ENCODE measurements at regions not wholly inside any gene's neighbourhood (a gene's known extent, or its start where the extent isn't known, plus 50 kb on each side); places are given as distances from the start of the nearest gene placed in this dataset.

DNA sequence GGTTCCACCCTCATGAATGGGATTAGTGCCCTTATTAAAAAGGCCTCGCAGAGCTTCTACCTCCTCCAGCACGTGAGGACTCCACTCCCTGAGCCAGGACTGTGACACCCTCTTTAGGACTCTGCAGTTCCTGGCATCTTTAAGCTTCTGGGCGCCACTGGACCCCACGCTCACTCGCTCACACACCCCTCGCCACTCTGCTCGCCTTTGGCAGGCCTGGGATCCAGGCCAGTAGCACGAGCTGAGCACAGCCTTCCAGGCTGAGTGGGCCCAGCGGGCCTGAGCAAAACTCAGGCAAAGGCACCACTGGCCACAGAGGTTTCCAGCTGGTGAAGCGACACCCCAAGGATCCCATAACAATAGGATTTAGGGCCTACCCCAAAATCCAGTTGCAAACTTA lies 107.9 kb upstream of the GPC1 start:
- DNase-seq (ENCODE audit: low spot score), result no peak
- TF ChIP-seq, protein P1, sequence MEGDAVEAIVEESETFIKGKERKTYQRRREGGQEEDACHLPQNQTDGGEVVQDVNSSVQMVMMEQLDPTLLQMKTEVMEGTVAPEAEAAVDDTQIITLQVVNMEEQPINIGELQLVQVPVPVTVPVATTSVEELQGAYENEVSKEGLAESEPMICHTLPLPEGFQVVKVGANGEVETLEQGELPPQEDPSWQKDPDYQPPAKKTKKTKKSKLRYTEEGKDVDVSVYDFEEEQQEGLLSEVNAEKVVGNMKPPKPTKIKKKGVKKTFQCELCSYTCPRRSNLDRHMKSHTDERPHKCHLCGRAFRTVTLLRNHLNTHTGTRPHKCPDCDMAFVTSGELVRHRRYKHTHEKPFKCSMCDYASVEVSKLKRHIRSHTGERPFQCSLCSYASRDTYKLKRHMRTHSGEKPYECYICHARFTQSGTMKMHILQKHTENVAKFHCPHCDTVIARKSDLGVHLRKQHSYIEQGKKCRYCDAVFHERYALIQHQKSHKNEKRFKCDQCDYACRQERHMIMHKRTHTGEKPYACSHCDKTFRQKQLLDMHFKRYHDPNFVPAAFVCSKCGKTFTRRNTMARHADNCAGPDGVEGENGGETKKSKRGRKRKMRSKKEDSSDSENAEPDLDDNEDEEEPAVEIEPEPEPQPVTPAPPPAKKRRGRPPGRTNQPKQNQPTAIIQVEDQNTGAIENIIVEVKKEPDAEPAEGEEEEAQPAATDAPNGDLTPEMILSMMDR (IDR thresholded peaks at IDR 0.05), result no peak
- H3K27ac ChIP-seq, result no peak overlapping the region
- no peak overlapping the region for H3K4me3 ChIP-seq
- peaks cover 0 to 4% of the 10 kb centered on the region in 2 donors for H3K9me3 ChIP-seq
- peaks cover 0 to 6% of the 10 kb centered on the region in 2 donors for H3K4me1 ChIP-seq
- no peaks in the 10 kb centered on the region for H3K36me3 ChIP-seq
- H3K27me3 ChIP-seq, result no peaks in the 10 kb centered on the region

DNA sequence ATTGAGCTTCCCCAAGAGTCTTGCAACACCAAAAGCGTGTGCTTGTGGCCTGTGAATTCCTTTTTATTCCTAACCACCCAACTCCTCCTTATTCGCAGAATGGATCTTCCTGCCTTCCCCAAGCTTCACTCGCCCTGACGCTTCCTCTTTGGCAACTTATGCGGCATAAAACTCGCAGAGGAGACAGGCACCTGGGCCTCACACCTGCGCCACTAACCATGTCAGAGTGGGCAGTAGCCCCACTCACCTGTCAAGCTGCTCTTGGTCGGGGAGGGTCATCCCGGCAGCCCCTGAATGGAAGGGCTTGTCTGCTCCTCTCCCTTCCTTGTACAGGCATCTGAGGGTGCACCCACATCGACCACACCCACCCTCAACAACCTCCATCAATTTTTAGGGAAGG lies 106.9 kb upstream of the GPC1 start:
- H3K27ac ChIP-seq, result no peak overlapping the region
- H3K27me3 ChIP-seq, result no peaks in the 10 kb centered on the region
- H3K4me1 ChIP-seq, result peaks cover 0 to 6% of the 10 kb centered on the region in 2 donors
- peaks cover 0 to 4% of the 10 kb centered on the region in 2 donors for H3K9me3 ChIP-seq
- TF ChIP-seq, protein P1 (IDR thresholded peaks at IDR 0.05), result no peak
- no peak overlapping the region for H3K4me3 ChIP-seq
- no peak for DNase-seq (ENCODE audit: low spot score)
- H3K36me3 ChIP-seq, result no peaks in the 10 kb centered on the region

DNA sequence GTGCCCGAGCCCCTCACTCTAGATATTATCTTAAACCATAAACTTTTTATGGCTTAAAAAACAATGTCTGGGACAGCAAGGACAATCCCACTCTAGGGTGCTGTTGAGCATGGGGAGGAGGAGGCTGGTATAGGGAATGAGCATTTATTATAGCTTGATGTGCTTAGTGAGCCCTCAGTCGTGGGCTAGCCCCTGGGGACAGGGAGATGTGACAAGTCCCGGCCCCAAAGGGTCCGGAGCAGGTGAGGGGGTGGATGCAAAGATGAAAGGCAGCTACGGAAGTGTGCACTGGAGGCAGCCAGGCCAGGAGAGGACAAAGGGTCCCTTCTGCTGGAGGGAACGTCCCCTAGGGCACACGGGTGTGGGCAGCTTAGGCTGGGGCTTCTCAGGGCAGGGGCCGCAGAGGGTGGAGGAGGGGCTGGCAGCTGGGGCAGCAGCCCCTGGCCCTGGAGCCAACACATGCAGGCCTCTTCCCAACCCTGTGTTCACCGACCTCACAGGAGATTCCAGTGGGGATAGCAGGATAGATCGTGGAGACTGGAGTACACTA lies 106.3 kb upstream of the GPC1 start:
- no peak for DNase-seq (ENCODE audit: low spot score)
- TF ChIP-seq, protein P1 (IDR thresholded peaks at IDR 0.05), result no peak

DNA sequence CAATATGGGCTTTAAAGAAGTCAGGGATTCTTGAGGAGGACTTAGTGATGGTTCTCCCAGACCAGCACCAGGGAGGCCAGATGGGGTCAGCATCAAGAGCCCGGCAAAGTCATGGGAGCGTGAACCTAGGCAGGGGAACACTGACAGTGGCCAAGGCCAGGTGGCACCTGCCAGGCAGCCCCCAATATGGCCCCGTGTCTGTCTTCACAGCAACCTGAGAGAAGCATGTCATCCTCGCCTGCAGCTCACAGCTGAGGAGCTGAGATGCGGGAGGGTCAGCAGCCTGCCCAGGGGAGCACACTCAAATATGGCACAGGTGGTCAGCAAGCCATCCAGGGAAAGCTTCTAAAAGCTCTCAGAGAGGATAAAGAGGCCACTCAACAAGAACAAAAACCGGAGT lies 105.7 kb upstream of the GPC1 start:
- TF ChIP-seq, protein P1 (IDR thresholded peaks at IDR 0.05), result no peak
- no peak overlapping the region for H3K27ac ChIP-seq
- DNase-seq (ENCODE audit: low spot score), result no peak
- no peak overlapping the region for H3K4me3 ChIP-seq
- no peaks in the 10 kb centered on the region for H3K36me3 ChIP-seq
- peaks cover 0 to 6% of the 10 kb centered on the region in 2 donors for H3K4me1 ChIP-seq
- H3K9me3 ChIP-seq, result peaks cover 0 to 4% of the 10 kb centered on the region in 2 donors
- H3K27me3 ChIP-seq, result no peaks in the 10 kb centered on the region

More for the DNA sequence above, 106.3 kb upstream of the GPC1 start:
- Histone ChIP-seq H3K27ac (no peak overlapping the region), H3K4me3 (no peak overlapping the region), H3K36me3 (no peaks in the 10 kb centered on the region), H3K4me1 (peaks cover 0 to 6% of the 10 kb centered on the region in 2 donors), H3K27me3 (no peaks in the 10 kb centered on the region), H3K9me3 (peaks cover 0 to 4% of the 10 kb centered on the region in 2 donors)

DNA sequence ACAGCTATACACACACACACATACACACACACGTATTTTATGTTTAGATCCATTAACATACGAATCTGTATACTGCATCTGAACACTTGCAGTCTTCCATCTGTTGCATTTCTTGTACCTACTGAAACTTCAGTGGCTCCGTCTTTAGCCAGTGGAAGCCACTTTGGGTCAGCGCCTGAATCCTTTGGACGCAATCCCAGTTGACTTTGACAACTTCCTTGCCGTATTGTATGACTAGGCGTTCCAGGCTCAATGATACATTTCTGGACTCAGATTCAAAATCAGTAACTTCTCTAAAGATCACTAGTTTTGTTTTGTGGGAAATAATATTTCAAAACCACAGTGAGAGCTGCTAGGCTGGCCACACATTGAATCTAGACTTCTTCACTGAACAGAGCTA lies 101.5 kb upstream of the GPC1 start:
- peaks cover 0 to 4% of the 10 kb centered on the region in 2 donors for H3K9me3 ChIP-seq
- no peaks in the 10 kb centered on the region for H3K36me3 ChIP-seq
- no peaks in the 10 kb centered on the region for H3K27me3 ChIP-seq
- H3K27ac ChIP-seq, result no peak overlapping the region
- TF ChIP-seq, protein P1 (IDR thresholded peaks at IDR 0.05), result no peak
- no peak overlapping the region for H3K4me3 ChIP-seq
- H3K4me1 ChIP-seq, result no peaks in the 10 kb centered on the region
- DNase-seq (ENCODE audit: low spot score), result no peak

DNA sequence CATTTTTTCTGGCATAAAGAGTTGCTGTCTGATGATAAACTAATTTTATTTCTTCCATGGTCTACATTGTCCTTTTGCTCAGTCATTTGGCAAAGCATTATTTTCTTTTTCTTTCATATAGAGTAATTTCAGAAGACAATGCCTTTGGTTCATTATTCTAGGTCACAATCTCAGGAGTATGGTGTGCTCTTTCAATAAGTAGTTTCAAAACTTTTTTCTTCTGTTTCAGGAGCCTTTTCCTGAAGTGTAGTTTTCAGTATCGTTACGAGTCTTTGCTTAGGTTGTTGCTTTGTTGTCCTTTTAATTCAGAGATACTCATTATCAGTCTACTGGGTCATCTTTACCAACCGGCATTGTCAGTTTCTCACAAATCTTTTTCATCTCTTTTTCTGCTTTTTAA lies 100.4 kb upstream of the GPC1 start:
- no peaks in the 10 kb centered on the region for H3K36me3 ChIP-seq
- no peaks in the 10 kb centered on the region for H3K4me1 ChIP-seq
- no peak overlapping the region for H3K27ac ChIP-seq
- H3K27me3 ChIP-seq, result no peaks in the 10 kb centered on the region
- H3K9me3 ChIP-seq, result peaks cover 0 to 4% of the 10 kb centered on the region in 2 donors
- DNase-seq (ENCODE audit: low spot score), result no peak
- TF ChIP-seq, protein P1 (IDR thresholded peaks at IDR 0.05), result no peak
- no peak overlapping the region for H3K4me3 ChIP-seq

Measured in right atrium auricular region (tissue), 2 donors.